PFSK-1 (cell line): ENCODE measurements at regions not wholly inside any gene's neighbourhood (a gene's known extent, or its start where the extent isn't known, plus 50 kb on each side); places are given as distances from the start of the nearest gene placed in this dataset.

Source experiments
- FOXP2 ChIP-seq: optimal IDR thresholded peaks from 2 replicates; pipeline ENCODE3; 2011; ENCODE audit warnings: borderline replicate concordance, control low read depth, inconsistent platforms; ENCODE audit not compliant: insufficient read depth; ENCODE audit errors: extremely low read length, extremely low read depth
- POLR2AphosphoS5 ChIP-seq: IDR thresholded peaks from 2 replicates; pipeline ENCODE4 v1.6.1; 2012; ENCODE audit warnings: low read depth, mild to moderate bottlenecking, control low read depth, low read length, moderate library complexity
- SIN3A ChIP-seq: IDR thresholded peaks from 2 replicates; pipeline ENCODE4 v1.6.1; 2012; ENCODE audit warnings: mild to moderate bottlenecking, low read length, moderate library complexity, borderline replicate concordance; ENCODE audit not compliant: insufficient read depth
- TAF1 ChIP-seq: IDR thresholded peaks from 2 replicates; pipeline ENCODE4 v1.6.1; 2012; ENCODE audit warnings: low read length, control low read depth, borderline replicate concordance; ENCODE audit not compliant: insufficient read depth
- TF ChIP-seq, protein P1 (sequence below), 2 experiments: IDR thresholded peaks; 2 replicates each; pipeline versions ENCODE4 v1.6.1 to v1.8.0; 2011 to 2012; ENCODE audit warnings: low read depth in 2 of 2, low read length in 2 of 2, control low read depth in 1 of 2, inconsistent platforms in 1 of 2, mild to moderate bottlenecking in 1 of 2, moderate library complexity in 1 of 2; ENCODE audit not compliant: insufficient read depth in 1 of 2

DNA sequence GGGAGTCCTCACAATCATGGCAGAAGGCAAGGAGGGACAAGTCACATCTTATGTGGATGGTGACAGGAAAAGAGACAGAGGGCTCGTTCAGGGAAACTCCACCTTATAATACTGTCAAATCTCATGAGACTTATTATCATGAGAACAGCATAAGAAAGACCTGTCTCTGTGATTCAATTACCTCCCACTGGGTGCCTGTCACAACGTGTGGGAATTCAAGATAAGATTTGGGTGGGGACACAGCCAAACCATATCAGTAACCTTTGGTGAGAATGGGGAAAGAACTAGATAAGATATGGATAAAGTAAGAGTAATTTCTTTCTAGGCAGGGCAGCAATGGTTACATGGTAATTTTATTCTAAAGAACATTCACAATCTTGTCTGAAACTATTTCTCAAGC is 344.9 kb upstream of the KLF12 start:
- TF ChIP-seq, protein P1, sequence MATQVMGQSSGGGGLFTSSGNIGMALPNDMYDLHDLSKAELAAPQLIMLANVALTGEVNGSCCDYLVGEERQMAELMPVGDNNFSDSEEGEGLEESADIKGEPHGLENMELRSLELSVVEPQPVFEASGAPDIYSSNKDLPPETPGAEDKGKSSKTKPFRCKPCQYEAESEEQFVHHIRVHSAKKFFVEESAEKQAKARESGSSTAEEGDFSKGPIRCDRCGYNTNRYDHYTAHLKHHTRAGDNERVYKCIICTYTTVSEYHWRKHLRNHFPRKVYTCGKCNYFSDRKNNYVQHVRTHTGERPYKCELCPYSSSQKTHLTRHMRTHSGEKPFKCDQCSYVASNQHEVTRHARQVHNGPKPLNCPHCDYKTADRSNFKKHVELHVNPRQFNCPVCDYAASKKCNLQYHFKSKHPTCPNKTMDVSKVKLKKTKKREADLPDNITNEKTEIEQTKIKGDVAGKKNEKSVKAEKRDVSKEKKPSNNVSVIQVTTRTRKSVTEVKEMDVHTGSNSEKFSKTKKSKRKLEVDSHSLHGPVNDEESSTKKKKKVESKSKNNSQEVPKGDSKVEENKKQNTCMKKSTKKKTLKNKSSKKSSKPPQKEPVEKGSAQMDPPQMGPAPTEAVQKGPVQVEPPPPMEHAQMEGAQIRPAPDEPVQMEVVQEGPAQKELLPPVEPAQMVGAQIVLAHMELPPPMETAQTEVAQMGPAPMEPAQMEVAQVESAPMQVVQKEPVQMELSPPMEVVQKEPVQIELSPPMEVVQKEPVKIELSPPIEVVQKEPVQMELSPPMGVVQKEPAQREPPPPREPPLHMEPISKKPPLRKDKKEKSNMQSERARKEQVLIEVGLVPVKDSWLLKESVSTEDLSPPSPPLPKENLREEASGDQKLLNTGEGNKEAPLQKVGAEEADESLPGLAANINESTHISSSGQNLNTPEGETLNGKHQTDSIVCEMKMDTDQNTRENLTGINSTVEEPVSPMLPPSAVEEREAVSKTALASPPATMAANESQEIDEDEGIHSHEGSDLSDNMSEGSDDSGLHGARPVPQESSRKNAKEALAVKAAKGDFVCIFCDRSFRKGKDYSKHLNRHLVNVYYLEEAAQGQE (IDR thresholded peaks at IDR 0.05; ENCODE audit: insufficient read depth in 1 of 2, low read depth in 2 of 2, low read length in 2 of 2): no peak
- TF ChIP-seq POLR2AphosphoS5: no peak
- TF ChIP-seq TAF1: no peak
- TF ChIP-seq SIN3A: no peak
- TF ChIP-seq FOXP2: no peak

- no peak for TF ChIP-seq SIN3A
- TF ChIP-seq TAF1: no peak
- TF ChIP-seq POLR2AphosphoS5: no peak
- no peak for TF ChIP-seq FOXP2
- TF ChIP-seq, protein P1 (IDR thresholded peaks at IDR 0.05; ENCODE audit: insufficient read depth in 1 of 2, low read depth in 2 of 2, low read length in 2 of 2): no peak
These were observed 342.6 kb upstream of the KLF12 start for GRCh38 chr13:74476788-74477187.

DNA sequence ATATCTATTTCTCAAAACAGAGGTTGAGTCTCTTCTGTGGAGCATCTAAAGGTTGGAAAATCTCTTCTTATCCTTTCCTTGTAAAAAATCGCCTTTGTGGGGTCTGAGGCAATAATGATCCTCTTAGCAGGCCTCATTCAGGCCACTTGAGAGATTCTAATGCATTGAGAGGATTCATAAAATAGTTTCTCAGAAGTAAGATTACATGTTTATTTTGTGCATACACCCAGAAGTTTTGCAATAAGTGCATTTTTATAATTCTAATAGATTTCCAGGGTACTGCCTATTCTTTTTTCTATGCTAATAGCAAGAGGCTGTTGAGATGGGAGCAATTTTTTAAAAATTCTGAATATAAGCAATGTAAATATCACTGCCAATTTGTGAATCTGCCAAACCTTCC is 342.2 kb upstream of the KLF12 start:
- no peak for TF ChIP-seq POLR2AphosphoS5

- TF ChIP-seq TAF1 (no peak), FOXP2 (no peak), SIN3A (no peak)
These were observed 332.7 kb upstream of the KLF12 start for GRCh38 chr13:74466864-74467263.

- TF ChIP-seq FOXP2 (no peak), TAF1 (no peak), POLR2AphosphoS5 (no peak), SIN3A (no peak)
- TF ChIP-seq, protein P1 (IDR thresholded peaks at IDR 0.05; ENCODE audit: insufficient read depth in 1 of 2, low read depth in 2 of 2, low read length in 2 of 2): no peak
These were observed 331.8 kb upstream of the KLF12 start for GRCh38 chr13:74466020-74466419.

- TF ChIP-seq, protein P1 (IDR thresholded peaks at IDR 0.05; ENCODE audit: insufficient read depth in 1 of 2, low read depth in 2 of 2, low read length in 2 of 2): no peak
- no peak for TF ChIP-seq SIN3A
- no peak for TF ChIP-seq FOXP2
- TF ChIP-seq TAF1: no peak
- no peak for TF ChIP-seq POLR2AphosphoS5
These were observed 331.1 kb upstream of the KLF12 start for GRCh38 chr13:74465271-74465670.
